WTC11 (cell line): ENCODE measurements at regions not wholly inside any gene's neighbourhood (a gene's known extent, or its start where the extent isn't known, plus 50 kb on each side); places are given as distances from the start of the nearest gene placed in this dataset.

Experiments
- ATAC-seq: fragments of 200-7000 bp; cut with Tn5 transposase; 2 replicates; pipeline ENCODE4 v1.10.0; 2021; ENCODE audit warnings: mild to moderate bottlenecking, moderate library complexity
- CTCF ChIA-PET: fragments of 300-600 bp; sonication (Branson Sonifier 250); formaldehyde crosslinking; loops from one replicate; lab custom pipeline; 2021; ENCODE audit warnings: antibody characterized with exemption; lab: Charles Lee
- POLR2A ChIA-PET: fragments of 350-600 bp; sonication (Branson Sonifier 250); formaldehyde crosslinking; loops from one replicate; lab custom pipeline; 2021; ENCODE audit warnings: antibody characterized with exemption; lab: Charles Lee
- DNase-seq: peaks from one replicate; pipeline ENCODE4 v3.0.0; 2021; ENCODE audit warnings: low spot score
- H3K27ac Mint-ChIP-seq: 2 replicates; pipeline ENCODE4 v1.8.0; 2021; ENCODE audit warnings: mixed read lengths
- H3K27me3 Mint-ChIP-seq: 2 replicates; pipeline ENCODE4 v1.8.0; 2021; ENCODE audit warnings: low read depth, mild to moderate bottlenecking, moderate library complexity, mixed read lengths
- H3K36me3 Mint-ChIP-seq: 2 replicates; pipeline ENCODE4 v1.8.0; 2021; ENCODE audit warnings: mixed read lengths
- H3K4me1 Mint-ChIP-seq: 2 replicates; pipeline ENCODE4 v1.8.0; 2022; ENCODE audit warnings: mixed read lengths
- H3K4me3 Mint-ChIP-seq: 2 replicates; pipeline ENCODE4 v1.8.0; 2021; ENCODE audit warnings: mild to moderate bottlenecking, moderate library complexity, mixed read lengths
- H3K9me3 Mint-ChIP-seq: 2 replicates; pipeline ENCODE4 v1.8.0; 2021; ENCODE audit warnings: mixed read lengths
- ARID4B ChIP-seq: sonication (generic); formaldehyde crosslinking; IDR thresholded peaks from 2 replicates; pipeline ENCODE4 v1.8.0; 2023; ENCODE audit warnings: missing genetic modification reagents, mild to moderate bottlenecking, borderline replicate concordance
- ATF1 ChIP-seq: sonication (generic); formaldehyde crosslinking; IDR thresholded peaks from 2 replicates; pipeline ENCODE4 v1.8.1; 2023; ENCODE audit warnings: mild to moderate bottlenecking, moderate library complexity, missing genetic modification reagents
- NFYB ChIP-seq: sonication (generic); formaldehyde crosslinking; conservative IDR thresholded peaks from 2 replicates; pipeline ENCODE4 v1.8.0; 2022; ENCODE audit warnings: low read depth, missing genetic modification reagents
- PREB ChIP-seq: sonication (generic); formaldehyde crosslinking; IDR thresholded peaks from 2 replicates; pipeline ENCODE4 v1.8.1; 2022; ENCODE audit warnings: mild to moderate bottlenecking, missing genetic modification reagents, moderate library complexity, borderline replicate concordance
- SMAD3 ChIP-seq: sonication (generic); formaldehyde crosslinking; IDR thresholded peaks from 2 replicates; pipeline ENCODE4 v1.8.0; 2022; ENCODE audit warnings: missing genetic modification reagents, mild to moderate bottlenecking, borderline replicate concordance
- SOX15 ChIP-seq: fragments of 250-450 bp; sonication (Bioruptor Pico); IDR thresholded peaks from 2 replicates; pipeline ENCODE4 v1.9.0; 2021; ENCODE audit warnings: mild to moderate bottlenecking
- SP1 ChIP-seq: sonication (generic); formaldehyde crosslinking; conservative IDR thresholded peaks from 2 replicates; pipeline ENCODE4 v1.8.1; 2022; ENCODE audit warnings: missing genetic modification reagents
- TEAD4 ChIP-seq: sonication (generic); formaldehyde crosslinking; IDR thresholded peaks from 2 replicates; pipeline ENCODE4 v1.8.0; 2022; ENCODE audit warnings: mild to moderate bottlenecking, missing genetic modification reagents
- ZBTB43 ChIP-seq: sonication (generic); formaldehyde crosslinking; IDR thresholded peaks from 2 replicates; pipeline ENCODE4 v1.8.1; 2023; ENCODE audit warnings: mild to moderate bottlenecking, missing genetic modification reagents
- ZNF138 ChIP-seq: sonication (generic); formaldehyde crosslinking; conservative IDR thresholded peaks from 2 replicates; pipeline ENCODE4 v1.8.1; 2022; ENCODE audit warnings: mild to moderate bottlenecking, moderate library complexity, missing genetic modification reagents
- ZNF219 ChIP-seq: sonication (generic); formaldehyde crosslinking; IDR thresholded peaks from 2 replicates; pipeline ENCODE4 v1.8.0; 2023; ENCODE audit warnings: missing genetic modification reagents, mild to moderate bottlenecking, borderline replicate concordance
- ZNF317 ChIP-seq: sonication (generic); formaldehyde crosslinking; IDR thresholded peaks from 2 replicates; pipeline ENCODE4 v1.8.1; 2023; ENCODE audit warnings: low read depth, mild to moderate bottlenecking, moderate library complexity, missing genetic modification reagents, borderline replicate concordance
- TF ChIP-seq, protein P1 (sequence below): fragments of 250-450 bp; sonication (Bioruptor Pico); IDR thresholded peaks from 2 replicates; pipeline ENCODE4 v1.9.0; 2021; ENCODE audit warnings: moderate library complexity, mild to moderate bottlenecking, inconsistent platforms, borderline replicate concordance
- TF ChIP-seq, protein P2 (sequence below): sonication (generic); formaldehyde crosslinking; IDR thresholded peaks from 2 replicates; pipeline ENCODE4 v1.8.0; 2022; ENCODE audit warnings: missing genetic modification reagents
- TF ChIP-seq, protein P3 (sequence below): fragments of 250-450 bp; sonication (Bioruptor Pico); IDR thresholded peaks from 2 replicates; pipeline ENCODE4 v1.9.0; 2021; ENCODE audit warnings: mild to moderate bottlenecking, borderline replicate concordance
- TF ChIP-seq, protein P4 (sequence below): sonication (generic); formaldehyde crosslinking; IDR thresholded peaks from 2 replicates; pipeline ENCODE4 v1.8.1; 2023; ENCODE audit warnings: mild to moderate bottlenecking, missing genetic modification reagents, borderline replicate concordance

DNA sequence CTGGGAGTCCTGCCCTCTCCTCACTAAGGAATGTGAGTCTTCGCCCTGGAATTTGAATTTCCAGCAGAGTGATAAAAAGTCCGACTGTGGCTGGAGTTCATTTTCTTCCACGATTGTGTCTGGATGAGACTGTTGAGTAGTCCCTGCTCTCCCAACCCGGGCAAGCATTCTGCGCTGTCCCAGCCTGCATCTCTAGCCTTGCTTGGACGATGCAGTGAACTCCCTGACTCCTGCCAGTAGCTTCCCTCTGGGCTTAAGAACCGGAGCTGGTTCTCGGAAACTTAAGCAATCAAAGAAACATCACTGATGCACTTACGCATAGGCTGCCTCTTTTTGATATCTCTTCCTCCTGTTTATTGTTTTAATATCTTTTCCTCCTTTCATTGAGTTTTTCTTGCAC is 116.0 kb upstream of the FZD8 start (continued):
- TF ChIP-seq, protein P1, sequence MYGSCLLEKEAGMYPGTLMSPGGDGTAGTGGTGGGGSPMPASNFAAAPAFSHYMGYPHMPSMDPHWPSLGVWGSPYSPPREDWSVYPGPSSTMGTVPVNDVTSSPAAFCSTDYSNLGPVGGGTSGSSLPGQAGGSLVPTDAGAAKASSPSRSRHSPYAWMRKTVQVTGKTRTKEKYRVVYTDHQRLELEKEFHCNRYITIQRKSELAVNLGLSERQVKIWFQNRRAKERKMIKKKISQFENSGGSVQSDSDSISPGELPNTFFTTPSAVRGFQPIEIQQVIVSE (CRISPR knock-in tag): no peak
- TF ChIP-seq ZNF219 (CRISPR knock-in tag) (no peak), SMAD3 (CRISPR knock-in tag) (no peak), ZNF317 (CRISPR knock-in tag) (no peak), PREB (CRISPR knock-in tag) (no peak)
- TF ChIP-seq, protein P2, sequence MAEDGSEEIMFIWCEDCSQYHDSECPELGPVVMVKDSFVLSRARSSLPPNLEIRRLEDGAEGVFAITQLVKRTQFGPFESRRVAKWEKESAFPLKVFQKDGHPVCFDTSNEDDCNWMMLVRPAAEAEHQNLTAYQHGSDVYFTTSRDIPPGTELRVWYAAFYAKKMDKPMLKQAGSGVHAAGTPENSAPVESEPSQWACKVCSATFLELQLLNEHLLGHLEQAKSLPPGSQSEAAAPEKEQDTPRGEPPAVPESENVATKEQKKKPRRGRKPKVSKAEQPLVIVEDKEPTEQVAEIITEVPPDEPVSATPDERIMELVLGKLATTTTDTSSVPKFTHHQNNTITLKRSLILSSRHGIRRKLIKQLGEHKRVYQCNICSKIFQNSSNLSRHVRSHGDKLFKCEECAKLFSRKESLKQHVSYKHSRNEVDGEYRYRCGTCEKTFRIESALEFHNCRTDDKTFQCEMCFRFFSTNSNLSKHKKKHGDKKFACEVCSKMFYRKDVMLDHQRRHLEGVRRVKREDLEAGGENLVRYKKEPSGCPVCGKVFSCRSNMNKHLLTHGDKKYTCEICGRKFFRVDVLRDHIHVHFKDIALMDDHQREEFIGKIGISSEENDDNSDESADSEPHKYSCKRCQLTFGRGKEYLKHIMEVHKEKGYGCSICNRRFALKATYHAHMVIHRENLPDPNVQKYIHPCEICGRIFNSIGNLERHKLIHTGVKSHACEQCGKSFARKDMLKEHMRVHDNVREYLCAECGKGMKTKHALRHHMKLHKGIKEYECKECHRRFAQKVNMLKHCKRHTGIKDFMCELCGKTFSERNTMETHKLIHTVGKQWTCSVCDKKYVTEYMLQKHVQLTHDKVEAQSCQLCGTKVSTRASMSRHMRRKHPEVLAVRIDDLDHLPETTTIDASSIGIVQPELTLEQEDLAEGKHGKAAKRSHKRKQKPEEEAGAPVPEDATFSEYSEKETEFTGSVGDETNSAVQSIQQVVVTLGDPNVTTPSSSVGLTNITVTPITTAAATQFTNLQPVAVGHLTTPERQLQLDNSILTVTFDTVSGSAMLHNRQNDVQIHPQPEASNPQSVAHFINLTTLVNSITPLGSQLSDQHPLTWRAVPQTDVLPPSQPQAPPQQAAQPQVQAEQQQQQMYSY (CRISPR knock-in tag): no peak
- TF ChIP-seq, protein P3, sequence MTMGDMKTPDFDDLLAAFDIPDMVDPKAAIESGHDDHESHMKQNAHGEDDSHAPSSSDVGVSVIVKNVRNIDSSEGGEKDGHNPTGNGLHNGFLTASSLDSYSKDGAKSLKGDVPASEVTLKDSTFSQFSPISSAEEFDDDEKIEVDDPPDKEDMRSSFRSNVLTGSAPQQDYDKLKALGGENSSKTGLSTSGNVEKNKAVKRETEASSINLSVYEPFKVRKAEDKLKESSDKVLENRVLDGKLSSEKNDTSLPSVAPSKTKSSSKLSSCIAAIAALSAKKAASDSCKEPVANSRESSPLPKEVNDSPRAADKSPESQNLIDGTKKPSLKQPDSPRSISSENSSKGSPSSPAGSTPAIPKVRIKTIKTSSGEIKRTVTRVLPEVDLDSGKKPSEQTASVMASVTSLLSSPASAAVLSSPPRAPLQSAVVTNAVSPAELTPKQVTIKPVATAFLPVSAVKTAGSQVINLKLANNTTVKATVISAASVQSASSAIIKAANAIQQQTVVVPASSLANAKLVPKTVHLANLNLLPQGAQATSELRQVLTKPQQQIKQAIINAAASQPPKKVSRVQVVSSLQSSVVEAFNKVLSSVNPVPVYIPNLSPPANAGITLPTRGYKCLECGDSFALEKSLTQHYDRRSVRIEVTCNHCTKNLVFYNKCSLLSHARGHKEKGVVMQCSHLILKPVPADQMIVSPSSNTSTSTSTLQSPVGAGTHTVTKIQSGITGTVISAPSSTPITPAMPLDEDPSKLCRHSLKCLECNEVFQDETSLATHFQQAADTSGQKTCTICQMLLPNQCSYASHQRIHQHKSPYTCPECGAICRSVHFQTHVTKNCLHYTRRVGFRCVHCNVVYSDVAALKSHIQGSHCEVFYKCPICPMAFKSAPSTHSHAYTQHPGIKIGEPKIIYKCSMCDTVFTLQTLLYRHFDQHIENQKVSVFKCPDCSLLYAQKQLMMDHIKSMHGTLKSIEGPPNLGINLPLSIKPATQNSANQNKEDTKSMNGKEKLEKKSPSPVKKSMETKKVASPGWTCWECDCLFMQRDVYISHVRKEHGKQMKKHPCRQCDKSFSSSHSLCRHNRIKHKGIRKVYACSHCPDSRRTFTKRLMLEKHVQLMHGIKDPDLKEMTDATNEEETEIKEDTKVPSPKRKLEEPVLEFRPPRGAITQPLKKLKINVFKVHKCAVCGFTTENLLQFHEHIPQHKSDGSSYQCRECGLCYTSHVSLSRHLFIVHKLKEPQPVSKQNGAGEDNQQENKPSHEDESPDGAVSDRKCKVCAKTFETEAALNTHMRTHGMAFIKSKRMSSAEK: no peak

DNA sequence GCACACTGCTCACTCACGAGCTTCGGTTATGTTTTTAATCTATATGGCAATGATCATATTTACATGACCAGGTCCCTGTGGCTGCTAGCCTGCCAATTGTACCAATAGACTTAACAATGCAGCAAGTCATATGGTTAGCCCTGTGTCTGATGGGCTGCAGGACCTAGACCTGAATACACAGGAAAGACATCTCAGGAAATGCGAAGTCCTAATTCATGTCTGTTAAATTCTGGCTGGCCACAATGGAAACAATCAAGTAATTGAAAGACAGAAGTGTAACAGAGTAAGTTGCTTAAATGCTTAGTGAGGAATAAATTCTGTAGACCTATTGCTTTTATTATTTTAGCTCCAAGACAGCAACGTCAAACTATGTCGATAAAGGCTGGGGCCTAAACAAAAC is 112.4 kb upstream of the FZD8 start:
- no peak overlapping the region; the same call in 1 of the 2 replicates for H3K27ac Mint-ChIP-seq
- H3K9me3 Mint-ChIP-seq: 0 out of 2 replicates have a peak, but pooled peaks cover 3% of the 10 kb centered on the region
- peaks cover 24% of the 10 kb centered on the region for H3K4me1 Mint-ChIP-seq
- POLR2A ChIA-PET: no interaction called here
- no peaks in the 10 kb centered on the region for H3K36me3 Mint-ChIP-seq
- CTCF ChIA-PET: no interaction called here
- no peak for DNase-seq
- H3K4me3 Mint-ChIP-seq: no peak overlapping the region
- ATAC-seq: peak; percentile 65
- no peaks in the 10 kb centered on the region for H3K27me3 Mint-ChIP-seq
- no peak for TF ChIP-seq NFYB (CRISPR knock-in tag)
- TF ChIP-seq ARID4B: no peak
- TF ChIP-seq ATF1 (CRISPR knock-in tag): no peak
- TF ChIP-seq ZNF138: no peak
- TF ChIP-seq, protein P4, sequence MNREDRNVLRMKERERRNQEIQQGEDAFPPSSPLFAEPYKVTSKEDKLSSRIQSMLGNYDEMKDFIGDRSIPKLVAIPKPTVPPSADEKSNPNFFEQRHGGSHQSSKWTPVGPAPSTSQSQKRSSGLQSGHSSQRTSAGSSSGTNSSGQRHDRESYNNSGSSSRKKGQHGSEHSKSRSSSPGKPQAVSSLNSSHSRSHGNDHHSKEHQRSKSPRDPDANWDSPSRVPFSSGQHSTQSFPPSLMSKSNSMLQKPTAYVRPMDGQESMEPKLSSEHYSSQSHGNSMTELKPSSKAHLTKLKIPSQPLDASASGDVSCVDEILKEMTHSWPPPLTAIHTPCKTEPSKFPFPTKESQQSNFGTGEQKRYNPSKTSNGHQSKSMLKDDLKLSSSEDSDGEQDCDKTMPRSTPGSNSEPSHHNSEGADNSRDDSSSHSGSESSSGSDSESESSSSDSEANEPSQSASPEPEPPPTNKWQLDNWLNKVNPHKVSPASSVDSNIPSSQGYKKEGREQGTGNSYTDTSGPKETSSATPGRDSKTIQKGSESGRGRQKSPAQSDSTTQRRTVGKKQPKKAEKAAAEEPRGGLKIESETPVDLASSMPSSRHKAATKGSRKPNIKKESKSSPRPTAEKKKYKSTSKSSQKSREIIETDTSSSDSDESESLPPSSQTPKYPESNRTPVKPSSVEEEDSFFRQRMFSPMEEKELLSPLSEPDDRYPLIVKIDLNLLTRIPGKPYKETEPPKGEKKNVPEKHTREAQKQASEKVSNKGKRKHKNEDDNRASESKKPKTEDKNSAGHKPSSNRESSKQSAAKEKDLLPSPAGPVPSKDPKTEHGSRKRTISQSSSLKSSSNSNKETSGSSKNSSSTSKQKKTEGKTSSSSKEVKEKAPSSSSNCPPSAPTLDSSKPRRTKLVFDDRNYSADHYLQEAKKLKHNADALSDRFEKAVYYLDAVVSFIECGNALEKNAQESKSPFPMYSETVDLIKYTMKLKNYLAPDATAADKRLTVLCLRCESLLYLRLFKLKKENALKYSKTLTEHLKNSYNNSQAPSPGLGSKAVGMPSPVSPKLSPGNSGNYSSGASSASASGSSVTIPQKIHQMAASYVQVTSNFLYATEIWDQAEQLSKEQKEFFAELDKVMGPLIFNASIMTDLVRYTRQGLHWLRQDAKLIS (CRISPR knock-in tag): no peak
- TF ChIP-seq ZNF317 (CRISPR knock-in tag): no peak
- TF ChIP-seq SP1 (CRISPR knock-in tag): no peak
- TF ChIP-seq SOX15 (CRISPR knock-in tag): no peak
- TF ChIP-seq TEAD4 (CRISPR knock-in tag): no peak
- TF ChIP-seq ZBTB43 (CRISPR knock-in tag): no peak
